CD4-positive, alpha-beta T cell treated with Interleukin-6 for 4 hours (primary cell): ENCODE measurements at regions not wholly inside any gene's neighbourhood (a gene's known extent, or its start where the extent isn't known, plus 50 kb on each side); places are given as distances from the start of the nearest gene placed in this dataset.
"Not testable (repeated sequence)": the region's sequence is repeated elsewhere in the genome, so short reads cannot be mapped to it uniquely, and the experiment has no call there.

ENCODE experiments used
- DNase-seq: peaks from one replicate; pipeline ENCODE4 v3.0.0-alpha.2; 2020; ENCODE audit warnings: mixed read lengths

DNA sequence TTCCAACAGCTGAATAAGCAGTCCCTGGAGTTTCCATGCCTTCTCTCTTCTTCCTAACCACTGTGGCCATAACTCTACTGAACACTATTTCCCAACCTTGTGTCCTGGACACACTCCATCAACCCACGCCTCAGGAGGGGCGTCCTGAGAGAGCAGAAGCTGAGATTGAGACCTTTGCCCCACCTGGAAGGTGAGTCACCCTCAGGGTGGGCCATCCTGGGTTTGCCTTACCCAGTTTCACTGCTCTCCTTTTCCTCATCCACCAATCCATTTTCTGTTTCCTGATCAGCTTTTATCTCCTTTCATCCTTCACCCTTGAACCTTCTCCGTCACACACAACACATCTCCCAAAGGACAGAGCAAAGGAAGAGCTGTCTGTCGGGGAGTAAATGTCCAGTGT lies 91.4 kb downstream of the TMEM130 start:
- no peak for DNase-seq

DNA sequence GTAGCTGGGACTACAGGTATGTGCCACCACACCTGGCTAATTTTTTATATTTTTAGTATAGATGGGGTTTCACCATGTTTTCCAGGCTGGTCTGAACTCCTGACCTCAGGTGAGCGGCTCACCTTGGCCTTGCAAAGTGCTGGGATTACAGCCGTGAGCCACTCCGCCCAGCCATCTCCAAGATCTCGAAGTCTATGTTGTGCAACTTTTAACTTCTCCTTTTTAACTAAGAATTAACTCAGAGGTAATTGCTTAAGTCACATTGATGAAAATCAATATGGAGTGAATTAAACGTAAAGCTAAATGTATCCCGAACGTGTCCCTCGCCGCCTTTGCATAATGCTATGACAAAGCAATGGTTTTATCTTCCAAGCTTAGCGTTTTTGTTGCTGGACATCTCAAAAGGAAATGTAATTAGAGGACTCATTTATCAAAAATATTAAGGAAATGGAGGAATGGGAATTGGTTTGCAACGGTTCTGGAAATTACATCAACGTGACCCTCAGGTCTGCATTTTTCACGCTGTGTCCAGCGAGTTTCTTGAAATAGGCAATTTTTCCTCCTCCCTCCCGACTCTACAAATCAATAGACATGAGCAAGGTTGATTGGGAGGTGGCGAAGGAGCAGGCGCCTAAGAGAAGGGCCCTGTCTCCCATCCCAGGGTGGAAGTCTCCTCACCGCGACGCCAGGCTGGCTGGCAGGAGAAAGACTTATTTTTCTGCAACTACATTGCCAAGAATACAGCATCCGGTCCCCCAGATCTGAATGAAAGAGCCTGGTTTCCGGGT lies 89.8 kb downstream of the TMEM130 start:
- DNase-seq: no peak

DNA sequence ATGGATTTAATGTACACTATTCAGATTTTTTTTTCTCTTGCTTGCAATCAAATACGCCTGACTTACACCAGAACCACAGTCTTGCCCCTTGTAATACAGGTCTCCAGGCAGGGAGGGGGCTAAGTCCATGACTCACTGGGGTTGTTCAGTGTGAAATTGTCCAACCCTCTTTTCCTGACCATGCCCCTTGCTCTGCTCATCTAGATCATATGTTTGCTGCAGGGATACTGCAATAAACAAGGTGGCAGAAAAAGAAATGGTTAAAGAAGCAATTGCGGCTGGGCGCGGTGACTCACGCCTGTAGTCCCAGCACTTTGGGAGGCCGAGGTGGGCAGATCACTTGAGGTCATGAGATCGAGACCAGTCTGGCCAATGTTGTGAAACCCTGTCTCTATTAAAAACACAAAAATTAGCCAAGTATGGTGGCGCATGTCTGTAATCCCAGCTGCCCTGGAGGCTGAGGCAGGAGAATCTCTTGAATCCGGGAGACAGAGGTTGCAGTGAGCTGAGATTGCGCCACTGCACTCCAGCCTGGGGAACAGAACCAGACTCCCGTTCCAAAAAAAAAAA lies 85.5 kb downstream of the TMEM130 start:
- DNase-seq: no peak

GRCh38 chr7:98785929-98786571 lies 83.8 kb downstream of the TMEM130 start:
- DNase-seq: no peak

GRCh38 chr7:98788966-98789365 lies 80.8 kb downstream of the TMEM130 start:
- DNase-seq: no peak

DNA sequence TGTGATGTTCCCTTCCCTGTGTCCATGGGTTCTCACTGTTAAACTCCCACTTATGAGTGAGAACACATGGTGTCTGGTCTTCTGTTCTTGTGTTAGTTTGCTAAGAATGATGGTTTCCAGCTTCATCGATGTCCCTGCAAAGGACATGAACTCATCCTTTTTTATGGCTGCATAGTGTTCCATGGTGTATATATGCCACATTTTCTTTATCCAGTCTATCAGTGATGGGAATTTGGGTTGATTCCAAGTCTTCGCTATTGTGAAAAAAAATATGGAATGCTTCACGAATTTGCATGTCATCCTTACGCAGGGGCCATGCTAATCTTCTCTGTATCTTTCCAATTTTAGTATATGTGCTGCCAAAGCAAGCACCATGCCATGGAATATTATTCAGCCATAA lies 75.4 kb downstream of the TMEM130 start:
- DNase-seq: not testable (repeated sequence)

DNA sequence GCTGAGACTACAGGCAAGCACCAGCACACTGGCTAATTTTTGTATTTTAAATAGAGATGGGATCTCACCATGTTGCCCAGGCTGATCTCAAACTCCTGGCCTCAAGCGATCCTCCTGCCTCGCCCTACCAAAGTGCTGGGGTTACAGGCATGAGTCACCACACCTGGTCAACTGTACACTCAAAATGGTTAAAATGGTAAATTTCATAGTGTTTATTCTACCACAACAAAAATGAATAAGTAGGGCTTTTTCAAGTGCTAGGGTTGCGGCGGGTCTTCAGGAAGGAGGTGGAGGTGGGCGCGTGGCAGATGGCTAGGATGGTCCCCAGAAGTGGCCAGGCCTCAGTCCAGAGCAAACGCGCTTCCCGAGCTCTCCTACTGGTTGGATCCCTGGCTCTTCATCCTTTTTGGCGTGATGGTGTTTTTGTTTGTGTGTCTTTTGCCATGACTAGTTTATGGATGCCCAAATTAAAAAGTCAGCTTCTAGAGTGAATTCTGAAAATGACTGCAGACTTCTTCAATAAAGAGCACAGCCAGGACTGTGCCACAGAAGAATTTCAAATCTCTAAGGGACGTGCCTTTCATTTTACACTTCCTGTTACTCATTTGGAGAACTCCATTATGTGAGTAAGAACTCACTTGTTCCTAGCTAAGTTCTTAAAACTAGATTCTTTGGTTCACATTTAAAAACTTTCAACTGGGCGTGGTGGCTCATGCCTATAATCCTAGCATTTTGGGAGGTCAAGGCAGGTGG lies 73.9 kb downstream of the TMEM130 start:
- DNase-seq: no peak
